ENCODE measurements at regions not wholly inside any gene's neighbourhood (a gene's known extent, or its start where the extent isn't known, plus 50 kb on each side); places are given as distances from the start of the nearest gene placed in this dataset.

DNA sequence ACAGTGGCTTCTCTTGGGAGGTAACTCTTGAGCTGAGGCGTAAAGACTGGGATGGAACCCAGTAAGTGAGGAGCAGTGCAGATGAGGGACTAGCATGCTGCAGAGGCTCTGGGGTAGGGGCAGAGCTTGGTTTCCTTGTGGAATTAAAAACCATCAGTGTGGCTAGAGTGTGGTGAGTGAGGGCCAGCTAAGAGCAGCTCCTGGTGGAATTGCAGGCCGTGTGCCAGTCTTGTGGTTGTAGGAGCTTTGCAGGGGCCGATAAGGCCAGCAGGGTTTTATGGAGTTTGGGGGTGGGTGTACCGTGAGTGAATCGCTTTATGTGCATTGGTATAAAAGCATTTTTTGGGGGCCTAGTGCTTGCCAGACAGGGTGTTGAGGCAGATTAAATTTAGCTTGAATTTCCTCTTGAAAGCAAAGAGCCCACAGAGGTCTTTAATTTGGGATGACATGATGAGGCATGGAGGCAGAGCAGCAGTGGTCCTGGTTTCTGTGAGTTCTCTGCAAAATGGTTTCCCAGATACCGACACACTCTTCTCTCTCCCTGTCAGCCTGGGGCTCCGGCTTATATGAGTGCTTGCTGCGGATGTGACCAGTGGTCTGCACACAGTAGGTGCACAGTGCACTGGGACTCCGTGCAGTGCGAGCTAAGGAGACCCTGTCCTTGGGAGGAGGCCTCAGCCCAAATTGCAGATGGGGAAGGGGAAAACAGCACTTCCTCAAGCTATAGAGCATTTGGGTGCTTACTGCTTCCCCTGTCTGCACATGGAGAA lies 176.4 kb upstream of the PITX1 start:
- TF ChIP-seq, protein P1, sequence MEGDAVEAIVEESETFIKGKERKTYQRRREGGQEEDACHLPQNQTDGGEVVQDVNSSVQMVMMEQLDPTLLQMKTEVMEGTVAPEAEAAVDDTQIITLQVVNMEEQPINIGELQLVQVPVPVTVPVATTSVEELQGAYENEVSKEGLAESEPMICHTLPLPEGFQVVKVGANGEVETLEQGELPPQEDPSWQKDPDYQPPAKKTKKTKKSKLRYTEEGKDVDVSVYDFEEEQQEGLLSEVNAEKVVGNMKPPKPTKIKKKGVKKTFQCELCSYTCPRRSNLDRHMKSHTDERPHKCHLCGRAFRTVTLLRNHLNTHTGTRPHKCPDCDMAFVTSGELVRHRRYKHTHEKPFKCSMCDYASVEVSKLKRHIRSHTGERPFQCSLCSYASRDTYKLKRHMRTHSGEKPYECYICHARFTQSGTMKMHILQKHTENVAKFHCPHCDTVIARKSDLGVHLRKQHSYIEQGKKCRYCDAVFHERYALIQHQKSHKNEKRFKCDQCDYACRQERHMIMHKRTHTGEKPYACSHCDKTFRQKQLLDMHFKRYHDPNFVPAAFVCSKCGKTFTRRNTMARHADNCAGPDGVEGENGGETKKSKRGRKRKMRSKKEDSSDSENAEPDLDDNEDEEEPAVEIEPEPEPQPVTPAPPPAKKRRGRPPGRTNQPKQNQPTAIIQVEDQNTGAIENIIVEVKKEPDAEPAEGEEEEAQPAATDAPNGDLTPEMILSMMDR (IDR thresholded peaks at IDR 0.05; ENCODE audit: low read length): no peak
- TF ChIP-seq EZH2 (optimal IDR thresholded peaks at IDR 0.05; ENCODE audit: low read depth, low read length) (no peak), EZH2phosphoT487 (IDR thresholded peaks at IDR 0.05; ENCODE audit: low read length) (no peak)
